ENCODE measurements at regions not wholly inside any gene's neighbourhood (a gene's known extent, or its start where the extent isn't known, plus 50 kb on each side); places are given as distances from the start of the nearest gene placed in this dataset.
"Not testable (repeated sequence)": the region's sequence is repeated elsewhere in the genome, so short reads cannot be mapped to it uniquely, and the experiment has no call there.

GRCh38 chr3:5498981-5499380, 311.5 kb downstream of the EDEM1 start:
- DNase-seq (ENCODE audit: low spot score) (no peak), ATAC-seq (no peak)
- H3K9me3 Mint-ChIP-seq: peaks cover 6% of the 10 kb centered on the region
- no peak overlapping the region for H3K27ac Mint-ChIP-seq
- no peaks in the 10 kb centered on the region for H3K36me3 Mint-ChIP-seq
- H3K27me3 Mint-ChIP-seq: no peaks in the 10 kb centered on the region
- H3K4me3 Mint-ChIP-seq: no peak overlapping the region
- H3K4me1 Mint-ChIP-seq (ENCODE audit: low read depth in 2 of 2): no peaks in the 10 kb centered on the region

- DNase-seq (ENCODE audit: low spot score): no peak
- H3K9me3 Mint-ChIP-seq: peaks cover 6% of the 10 kb centered on the region
- ATAC-seq: no peak
- H3K4me1 Mint-ChIP-seq (ENCODE audit: low read depth in 2 of 2): no peaks in the 10 kb centered on the region
- no peaks in the 10 kb centered on the region for H3K27me3 Mint-ChIP-seq
- no peak overlapping the region for H3K4me3 Mint-ChIP-seq
- H3K36me3 Mint-ChIP-seq: no peaks in the 10 kb centered on the region
- H3K27ac Mint-ChIP-seq: no peak overlapping the region
Observed at GRCh38 chr3:5499404-5499803, 311.9 kb downstream of the EDEM1 start.

GRCh38 chr3:5503136-5503535, 315.6 kb downstream of the EDEM1 start:
- no peak overlapping the region for H3K4me3 Mint-ChIP-seq
- ATAC-seq (no peak), DNase-seq (ENCODE audit: low spot score) (no peak)
- no peaks in the 10 kb centered on the region for H3K27me3 Mint-ChIP-seq
- H3K36me3 Mint-ChIP-seq: peaks cover 5% of the 10 kb centered on the region
- no peaks in the 10 kb centered on the region for H3K4me1 Mint-ChIP-seq (ENCODE audit: low read depth in 2 of 2)
- H3K27ac Mint-ChIP-seq: no peak overlapping the region
- H3K9me3 Mint-ChIP-seq: peaks cover 10% of the 10 kb centered on the region

- ATAC-seq (no peak), DNase-seq (ENCODE audit: low spot score) (no peak)
- Mint-ChIP-seq H3K4me3 (no peak overlapping the region), H3K9me3 (peaks cover 10% of the 10 kb centered on the region), H3K27ac (no peak overlapping the region), H3K27me3 (no peaks in the 10 kb centered on the region), H3K36me3 (peaks cover 5% of the 10 kb centered on the region), H3K4me1 (ENCODE audit: low read depth in 2 of 2) (no peaks in the 10 kb centered on the region)
Observed at GRCh38 chr3:5504135-5504534, 316.6 kb downstream of the EDEM1 start.

GRCh38 chr3:5505163-5505562, 317.7 kb downstream of the EDEM1 start:
- ATAC-seq (no peak), DNase-seq (ENCODE audit: low spot score) (no peak)
- Mint-ChIP-seq H3K27me3 (no peaks in the 10 kb centered on the region), H3K36me3 (peaks cover 5% of the 10 kb centered on the region), H3K4me3 (no peak overlapping the region), H3K4me1 (ENCODE audit: low read depth in 2 of 2) (no peaks in the 10 kb centered on the region), H3K27ac (no peak overlapping the region), H3K9me3 (peaks cover 16% of the 10 kb centered on the region)

- Mint-ChIP-seq H3K36me3 (peaks cover 5% of the 10 kb centered on the region), H3K4me3 (no peak overlapping the region)
- ATAC-seq: no peak
Observed at GRCh38 chr3:5505997-5506396, 318.5 kb downstream of the EDEM1 start.

GRCh38 chr3:5508860-5509259, 321.4 kb downstream of the EDEM1 start:
- peaks cover 20% of the 10 kb centered on the region for H3K9me3 Mint-ChIP-seq

More at GRCh38 chr3:5505997-5506396, 318.5 kb downstream of the EDEM1 start:
- Mint-ChIP-seq H3K9me3 (peaks cover 16% of the 10 kb centered on the region), H3K27ac (no peak overlapping the region), H3K4me1 (ENCODE audit: low read depth in 2 of 2) (no peaks in the 10 kb centered on the region), H3K27me3 (no peaks in the 10 kb centered on the region)
- no peak for DNase-seq (ENCODE audit: low spot score)

GRCh38 chr3:5510300-5510699, 322.8 kb downstream of the EDEM1 start:
- Mint-ChIP-seq H3K4me3 (no peak overlapping the region), H3K9me3 (peaks cover 25% of the 10 kb centered on the region), H3K4me1 (ENCODE audit: low read depth in 2 of 2) (no peaks in the 10 kb centered on the region), H3K27ac (no peak overlapping the region), H3K36me3 (peaks cover 10% of the 10 kb centered on the region), H3K27me3 (no peaks in the 10 kb centered on the region)
- DNase-seq (ENCODE audit: low spot score): no peak
- ATAC-seq: no peak

More at GRCh38 chr3:5508860-5509259, 321.4 kb downstream of the EDEM1 start:
- not testable (repeated sequence) for H3K4me3 Mint-ChIP-seq; H3K4me1 Mint-ChIP-seq (ENCODE audit: low read depth in 2 of 2); H3K27ac Mint-ChIP-seq; H3K27me3 Mint-ChIP-seq; DNase-seq (ENCODE audit: low spot score); ATAC-seq; H3K36me3 Mint-ChIP-seq

- Mint-ChIP-seq H3K27me3 (no peaks in the 10 kb centered on the region), H3K4me3 (no peak overlapping the region), H3K36me3 (no peaks in the 10 kb centered on the region), H3K4me1 (ENCODE audit: low read depth in 2 of 2) (no peaks in the 10 kb centered on the region), H3K27ac (no peak overlapping the region), H3K9me3 (peaks cover 18% of the 10 kb centered on the region)
- DNase-seq (ENCODE audit: low spot score) (no peak), ATAC-seq (no peak)
Observed at GRCh38 chr3:5517921-5518320, 330.4 kb downstream of the EDEM1 start.

GRCh38 chr3:5520237-5520636, 332.7 kb downstream of the EDEM1 start:
- no peak overlapping the region for H3K4me3 Mint-ChIP-seq
- no peaks in the 10 kb centered on the region for H3K4me1 Mint-ChIP-seq (ENCODE audit: low read depth in 2 of 2)
- H3K27ac Mint-ChIP-seq: no peak overlapping the region
- peaks cover 16% of the 10 kb centered on the region for H3K9me3 Mint-ChIP-seq
- DNase-seq (ENCODE audit: low spot score): no peak
- ATAC-seq: no peak
- H3K27me3 Mint-ChIP-seq: no peaks in the 10 kb centered on the region
- no peaks in the 10 kb centered on the region for H3K36me3 Mint-ChIP-seq

- Mint-ChIP-seq H3K4me1 (ENCODE audit: low read depth in 2 of 2) (no peaks in the 10 kb centered on the region), H3K27me3 (no peaks in the 10 kb centered on the region), H3K9me3 (peaks cover 11% of the 10 kb centered on the region), H3K36me3 (no peaks in the 10 kb centered on the region), H3K27ac (no peak overlapping the region), H3K4me3 (no peak overlapping the region)
- DNase-seq (ENCODE audit: low spot score): no peak
- ATAC-seq: no peak
Observed at GRCh38 chr3:5523125-5523524, 335.6 kb downstream of the EDEM1 start.

- ATAC-seq (no peak), DNase-seq (ENCODE audit: low spot score) (no peak)
- Mint-ChIP-seq H3K27ac (no peak overlapping the region), H3K36me3 (peaks cover 6% of the 10 kb centered on the region), H3K27me3 (no peaks in the 10 kb centered on the region), H3K4me1 (ENCODE audit: low read depth in 2 of 2) (no peaks in the 10 kb centered on the region), H3K9me3 (peaks cover 4% of the 10 kb centered on the region), H3K4me3 (no peak overlapping the region)
Observed at GRCh38 chr3:5531039-5531438, 343.5 kb downstream of the EDEM1 start.

- ATAC-seq: no peak
- Mint-ChIP-seq H3K27ac (no peak overlapping the region), H3K4me1 (ENCODE audit: low read depth in 2 of 2) (no peaks in the 10 kb centered on the region), H3K36me3 (peaks cover 6% of the 10 kb centered on the region), H3K27me3 (no peaks in the 10 kb centered on the region), H3K9me3 (peaks cover 4% of the 10 kb centered on the region), H3K4me3 (no peak overlapping the region)
- DNase-seq (ENCODE audit: low spot score): no peak
Observed at GRCh38 chr3:5531741-5532290, 344.3 kb downstream of the EDEM1 start.

- peaks cover 10% of the 10 kb centered on the region for H3K36me3 Mint-ChIP-seq
- no peaks in the 10 kb centered on the region for H3K4me1 Mint-ChIP-seq (ENCODE audit: low read depth in 2 of 2)
- no peak overlapping the region for H3K4me3 Mint-ChIP-seq
- no peaks in the 10 kb centered on the region for H3K27me3 Mint-ChIP-seq
- no peak overlapping the region for H3K27ac Mint-ChIP-seq
- peaks cover 11% of the 10 kb centered on the region for H3K9me3 Mint-ChIP-seq
- ATAC-seq: no peak
- DNase-seq (ENCODE audit: low spot score): no peak
Observed at GRCh38 chr3:5540532-5540931, 353.0 kb downstream of the EDEM1 start.

- no peak overlapping the region for H3K27ac Mint-ChIP-seq
- no peak overlapping the region for H3K4me3 Mint-ChIP-seq
- no peaks in the 10 kb centered on the region for H3K4me1 Mint-ChIP-seq (ENCODE audit: low read depth in 2 of 2)
- no peak for DNase-seq (ENCODE audit: low spot score)
- peaks cover 14% of the 10 kb centered on the region for H3K9me3 Mint-ChIP-seq
- H3K36me3 Mint-ChIP-seq: peaks cover 16% of the 10 kb centered on the region
- no peak for ATAC-seq
- H3K27me3 Mint-ChIP-seq: no peaks in the 10 kb centered on the region
Observed at GRCh38 chr3:5542472-5542871, 355.0 kb downstream of the EDEM1 start.

All from natural killer cell treated with Interleukin-12 subunit alpha and Interleukin-12 subunit beta and Interleukin-15 and Interleukin-18, amount 100 ng/mL, for 72 hours (primary cell).